ENCODE measurements at regions not wholly inside any gene's neighbourhood (a gene's known extent, or its start where the extent isn't known, plus 50 kb on each side); places are given as distances from the start of the nearest gene placed in this dataset.

GRCh38 chr9:81351166-81351565 lies 338.2 kb downstream of the TLE1 start:
- TF ChIP-seq CTCF (IDR thresholded peaks at IDR 0.05) (no peak), POLR2A (IDR thresholded peaks at IDR 0.05) (no peak), EP300 (IDR thresholded peaks at IDR 0.05) (no peak)

Data from upper lobe of left lung (tissue), 4 donors.